HG03025 (cell line): ENCODE measurements at regions not wholly inside any gene's neighbourhood (a gene's known extent, or its start where the extent isn't known, plus 50 kb on each side); places are given as distances from the start of the nearest gene placed in this dataset.

Experiments
- ATAC-seq: cut with Tn5 transposase; IDR thresholded peaks from one replicate; pipeline ENCODE4 v1.9.1; 2021; ENCODE audit warnings: mild to moderate bottlenecking, moderate library complexity; ENCODE audit not compliant: unreplicated experiment, low FRiP score

GRCh38 chr10:128451879-128452278 lies 325.7 kb upstream of the MKI67 start:
- ATAC-seq, result no peak

DNA sequence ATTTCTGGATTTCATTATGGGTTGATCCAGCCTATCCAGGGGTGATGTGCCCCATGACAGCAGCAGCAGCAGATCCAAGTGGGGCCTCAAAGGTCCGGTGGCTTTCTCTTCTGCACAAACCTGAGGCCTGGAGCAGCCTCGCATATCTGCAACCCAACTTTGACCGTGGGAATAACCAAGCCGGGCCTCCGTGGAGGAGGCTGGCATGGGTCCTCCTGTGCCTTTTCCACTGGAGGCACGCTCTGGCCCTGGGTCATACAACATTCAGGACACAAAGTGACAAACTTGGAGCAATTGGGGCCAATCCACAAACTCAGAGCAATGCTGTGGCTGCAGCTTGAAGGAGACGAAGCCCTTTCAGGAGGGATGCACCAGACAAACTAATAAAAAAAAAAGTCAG lies 330.0 kb upstream of the MKI67 start:
- ATAC-seq, result no peak

DNA sequence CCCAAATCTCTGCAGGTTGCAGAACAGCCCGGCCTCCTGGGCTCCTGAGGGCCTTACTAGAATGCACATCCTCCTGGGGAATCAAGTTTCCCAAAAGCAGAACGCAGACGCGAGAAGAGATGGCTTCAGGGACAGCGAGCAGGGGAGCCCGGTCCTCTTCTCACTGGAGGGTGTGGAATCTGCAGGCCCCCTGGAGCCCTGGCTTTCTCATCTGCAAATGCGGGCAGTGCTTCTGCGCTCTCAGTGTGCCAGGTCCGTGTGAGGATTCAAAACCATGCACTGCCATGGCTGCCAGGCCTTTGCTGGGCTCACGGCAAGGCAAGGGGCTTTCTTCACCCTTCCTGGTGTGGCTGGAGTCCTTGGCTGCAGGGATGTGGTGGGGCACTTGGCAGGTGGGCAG lies 330.9 kb upstream of the MKI67 start:
- no peak for ATAC-seq

- ATAC-seq, result no peak
These were observed 335.8 kb upstream of the MKI67 start for GRCh38 chr10:128461991-128462390.

- no peak for ATAC-seq
These were observed 336.6 kb upstream of the MKI67 start for GRCh38 chr10:128462844-128463243.

DNA sequence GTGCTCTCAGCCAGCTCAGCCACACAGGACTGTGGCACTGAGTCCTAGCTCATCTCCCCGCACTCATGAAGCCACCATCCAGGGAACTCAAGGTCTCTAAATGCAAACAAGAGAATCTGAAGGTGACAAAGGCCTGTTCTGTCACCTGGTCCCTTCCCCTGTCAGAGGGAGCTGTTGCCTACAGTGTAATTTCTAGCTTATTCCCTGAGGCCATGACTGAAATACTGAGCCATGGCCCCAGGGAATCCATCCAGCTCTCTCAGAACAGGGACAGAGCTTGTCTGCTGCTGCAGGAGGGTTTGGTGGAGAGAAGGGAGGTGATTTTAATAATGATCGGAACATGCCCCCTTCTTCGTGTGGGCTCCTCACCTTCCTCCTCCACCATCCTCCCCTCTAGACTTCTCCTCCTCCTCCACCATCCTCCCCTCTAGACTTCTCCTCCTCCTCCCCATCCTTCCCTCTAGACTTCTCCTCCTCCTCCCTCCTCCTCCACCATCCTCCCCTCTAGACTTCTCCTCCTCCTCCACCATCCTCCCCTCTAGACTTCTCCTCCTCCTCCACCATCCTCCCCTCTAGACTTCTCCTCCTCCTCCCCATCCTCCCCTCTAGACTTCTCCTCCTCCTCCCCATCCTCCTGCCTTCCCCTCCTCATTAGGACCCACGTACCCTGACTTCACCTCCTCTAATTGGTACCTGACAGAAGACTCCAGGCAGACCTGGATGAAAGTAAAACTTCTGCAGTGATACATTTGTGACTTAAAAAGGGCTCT lies 338.0 kb upstream of the MKI67 start:
- no peak for ATAC-seq

GRCh38 chr10:128465697-128466096 lies 339.5 kb upstream of the MKI67 start:
- ATAC-seq, result no peak

GRCh38 chr10:128466831-128467371 lies 340.7 kb upstream of the MKI67 start:
- no peak for ATAC-seq

- ATAC-seq, result no peak
These were observed 342.2 kb upstream of the MKI67 start for GRCh38 chr10:128468462-128468861.

DNA sequence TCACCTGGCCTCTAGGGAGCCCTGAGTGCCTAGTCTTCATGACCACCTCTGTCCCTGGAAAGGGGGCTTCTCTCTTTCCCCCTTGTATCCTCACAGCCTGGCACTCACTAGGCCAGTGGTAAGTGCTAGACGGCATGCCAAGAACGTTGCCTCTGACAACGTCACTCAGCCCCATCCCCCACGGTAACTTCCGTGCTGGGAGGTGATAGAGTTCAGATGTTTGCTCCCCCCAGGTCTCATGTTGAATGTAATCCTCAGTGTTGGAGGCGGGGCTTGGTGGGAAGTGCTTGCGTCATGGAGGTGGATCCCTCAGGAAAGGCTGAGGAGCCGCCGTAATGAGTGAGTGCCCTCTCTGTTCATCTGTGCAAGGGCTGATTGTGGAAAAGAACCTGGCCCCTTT lies 343.3 kb upstream of the MKI67 start:
- ATAC-seq, result no peak

DNA sequence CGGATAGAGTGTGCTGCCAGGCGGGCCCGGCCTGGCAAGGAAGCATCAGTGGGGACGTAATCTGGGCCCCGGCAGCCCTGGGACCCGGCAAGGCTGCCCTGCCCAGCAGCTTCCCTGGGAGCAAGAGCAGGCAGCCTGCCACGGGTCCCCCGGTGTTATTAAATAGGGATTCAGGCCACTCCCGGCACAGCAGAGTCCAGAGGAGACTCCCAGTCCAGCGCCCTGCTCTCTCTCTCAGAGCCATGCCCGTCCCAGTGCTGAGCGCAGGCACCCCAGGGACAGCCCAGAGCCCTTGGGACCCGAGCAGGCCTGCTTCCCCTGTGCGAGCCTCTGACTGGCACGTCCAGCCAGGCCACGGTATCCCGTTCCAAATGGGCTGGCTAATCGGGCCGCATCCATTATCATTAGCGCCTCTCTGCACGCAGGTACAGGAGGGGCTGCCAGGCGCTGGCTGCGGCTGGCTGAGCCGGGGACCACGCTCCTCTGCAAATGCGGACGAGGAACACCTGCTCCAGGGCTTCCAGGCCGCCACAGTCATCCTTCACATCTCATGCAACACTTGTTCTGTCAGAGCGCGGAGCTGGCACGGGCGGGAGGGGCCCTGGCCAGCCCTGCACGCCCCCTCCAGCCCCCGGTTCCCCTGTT lies 344.2 kb upstream of the MKI67 start:
- no peak for ATAC-seq

GRCh38 chr10:128471151-128471550 lies 344.9 kb upstream of the MKI67 start:
- no peak for ATAC-seq

GRCh38 chr10:128472196-128472595 lies 346.0 kb upstream of the MKI67 start:
- ATAC-seq, result no peak

- ATAC-seq, result no peak
These were observed 347.2 kb upstream of the MKI67 start for GRCh38 chr10:128473396-128473795.

GRCh38 chr10:128473911-128474310 lies 347.7 kb upstream of the MKI67 start:
- no peak for ATAC-seq

DNA sequence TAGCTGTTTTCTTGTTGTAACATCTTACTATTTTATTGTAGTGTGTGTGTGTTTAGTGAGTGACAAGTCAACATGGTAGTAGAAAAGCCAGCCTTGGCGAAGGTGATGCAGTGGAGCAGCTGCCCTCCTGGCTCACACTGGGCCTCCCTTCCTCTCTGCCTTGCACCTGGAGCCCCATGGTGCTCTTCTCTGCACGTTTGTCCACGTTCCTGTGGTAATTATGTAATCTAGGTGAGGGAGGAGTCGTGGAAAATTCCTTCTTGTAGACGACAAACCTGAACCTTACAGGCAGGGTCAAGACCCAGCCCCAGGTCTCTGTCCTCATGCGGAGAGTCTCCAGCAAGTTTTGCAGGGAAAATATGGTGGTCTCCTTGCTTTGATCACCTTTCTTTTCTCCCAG lies 348.3 kb upstream of the MKI67 start:
- ATAC-seq, result no peak

- no peak for ATAC-seq
These were observed 349.6 kb upstream of the MKI67 start for GRCh38 chr10:128475686-128476367.

DNA sequence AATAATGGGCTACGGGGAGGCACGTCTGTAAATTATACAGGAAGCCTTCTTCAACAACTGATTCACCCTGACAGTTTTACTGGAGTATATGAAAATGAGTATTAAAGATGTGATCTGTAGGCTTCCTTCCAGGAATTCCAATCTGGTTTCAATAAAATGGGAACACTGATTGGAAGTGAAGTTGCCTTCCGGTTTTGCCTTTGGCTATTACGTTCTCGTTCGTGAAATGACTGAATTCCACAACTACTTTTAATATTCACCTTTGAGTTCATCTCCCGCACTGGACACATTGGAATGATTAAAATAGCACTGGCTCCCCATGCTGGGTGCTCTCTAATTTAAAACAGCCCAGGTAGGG lies 350.1 kb upstream of the MKI67 start:
- ATAC-seq, result no peak

GRCh38 chr10:128476845-128477244 lies 350.6 kb upstream of the MKI67 start:
- ATAC-seq, result no peak

GRCh38 chr10:128480601-128481000 lies 354.4 kb upstream of the MKI67 start:
- no peak for ATAC-seq

- ATAC-seq, result no peak
These were observed 355.1 kb upstream of the MKI67 start for GRCh38 chr10:128481152-128481840.
